HG03520 (cell line): ENCODE measurements at regions not wholly inside any gene's neighbourhood (a gene's known extent, or its start where the extent isn't known, plus 50 kb on each side); places are given as distances from the start of the nearest gene placed in this dataset.

Source experiments
- ATAC-seq: cut with Tn5 transposase; IDR thresholded peaks from one replicate; pipeline ENCODE4 v1.9.1; 2021; ENCODE audit warnings: mild to moderate bottlenecking, moderate library complexity; ENCODE audit not compliant: unreplicated experiment

DNA sequence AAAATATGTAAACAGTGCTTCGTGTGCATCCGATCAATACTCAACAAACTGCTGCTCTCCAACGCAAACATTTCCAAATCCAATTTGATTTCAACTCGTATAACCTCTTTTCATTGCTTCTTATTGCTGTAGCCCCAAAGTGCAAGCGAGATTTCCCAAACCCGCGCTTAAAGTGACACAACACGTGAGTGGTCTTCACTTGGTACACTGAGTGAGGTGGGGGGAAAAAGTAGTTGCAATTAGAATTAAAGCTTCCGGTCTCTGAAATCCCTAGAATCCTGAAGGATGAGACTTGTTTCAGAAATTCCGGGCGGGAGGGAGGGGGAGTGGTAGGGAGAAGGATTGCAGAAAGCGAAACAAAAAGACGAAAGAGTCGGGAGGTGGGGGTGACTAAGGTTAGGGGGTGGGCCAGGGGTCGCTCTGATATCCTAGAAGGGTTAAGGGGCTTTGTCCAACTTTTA lies 387.5 kb downstream of the BCAT1 start:
- ATAC-seq = no peak

DNA sequence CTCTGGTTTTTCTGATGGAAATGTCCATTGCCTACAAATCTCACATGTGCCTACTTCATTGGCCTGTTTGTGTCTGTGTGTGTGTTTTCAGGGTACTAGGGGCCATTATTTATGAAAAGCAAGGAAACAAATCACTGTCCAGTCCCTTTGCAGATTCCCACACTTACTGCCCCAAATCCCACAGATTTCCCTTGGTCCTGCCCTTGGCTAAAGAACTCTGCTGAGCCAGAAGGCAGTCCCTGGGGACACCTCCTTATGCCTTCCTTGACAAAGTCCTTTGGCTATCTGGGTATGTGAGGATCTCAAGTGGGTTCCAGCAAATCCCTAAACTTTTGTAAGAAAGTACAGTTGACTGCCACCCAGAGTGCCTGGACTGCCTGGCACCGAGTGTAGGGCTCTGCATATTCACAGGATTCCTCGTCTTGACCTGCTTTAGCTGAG lies 388.1 kb downstream of the BCAT1 start:
- ATAC-seq = no peak

DNA sequence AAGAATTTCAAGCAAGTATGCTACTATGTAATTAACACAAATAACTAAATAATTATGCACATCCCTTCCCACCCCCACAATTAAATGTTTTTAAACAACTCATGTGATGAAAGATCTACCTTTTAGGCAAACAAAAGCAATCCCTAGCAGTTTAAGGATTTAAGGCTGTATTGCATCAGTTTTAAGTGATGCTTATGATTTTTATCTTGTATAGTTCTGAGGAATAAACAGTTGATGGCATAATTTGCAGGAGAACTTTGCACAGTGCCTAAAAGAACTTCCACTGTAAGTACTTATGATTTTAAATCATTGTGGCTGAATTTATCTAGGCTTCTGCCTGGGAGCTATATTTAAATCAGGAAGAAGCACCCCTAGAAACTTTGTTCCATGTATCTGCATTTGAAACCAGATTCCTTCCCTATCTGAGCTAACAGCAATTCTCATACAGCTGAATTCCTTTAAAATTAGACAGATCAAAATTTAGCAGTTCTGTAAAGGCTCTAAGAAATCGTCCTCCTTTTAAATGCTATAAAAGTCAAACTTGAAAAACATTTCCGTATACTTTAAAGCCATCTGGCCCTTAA lies 388.6 kb downstream of the BCAT1 start:
- ATAC-seq = no peak

DNA sequence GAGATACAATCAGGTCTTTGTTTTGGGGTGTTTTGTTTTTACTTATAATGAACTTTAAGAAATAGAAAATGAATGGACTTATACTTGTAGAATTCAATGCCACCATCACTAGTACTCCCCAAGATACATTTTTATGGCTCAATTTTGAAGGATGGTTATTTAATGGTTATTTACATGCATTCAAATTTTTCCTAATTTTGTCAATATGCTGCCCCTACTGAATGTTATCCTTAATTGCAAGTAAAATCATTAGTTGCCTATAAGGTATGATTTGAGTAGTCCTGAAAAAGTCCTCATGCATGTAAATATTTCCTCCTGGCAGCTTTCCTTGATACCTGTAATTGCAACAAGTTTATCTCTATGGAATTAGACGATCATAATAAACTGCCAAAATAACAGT lies 391.2 kb downstream of the BCAT1 start:
- no peak for ATAC-seq

DNA sequence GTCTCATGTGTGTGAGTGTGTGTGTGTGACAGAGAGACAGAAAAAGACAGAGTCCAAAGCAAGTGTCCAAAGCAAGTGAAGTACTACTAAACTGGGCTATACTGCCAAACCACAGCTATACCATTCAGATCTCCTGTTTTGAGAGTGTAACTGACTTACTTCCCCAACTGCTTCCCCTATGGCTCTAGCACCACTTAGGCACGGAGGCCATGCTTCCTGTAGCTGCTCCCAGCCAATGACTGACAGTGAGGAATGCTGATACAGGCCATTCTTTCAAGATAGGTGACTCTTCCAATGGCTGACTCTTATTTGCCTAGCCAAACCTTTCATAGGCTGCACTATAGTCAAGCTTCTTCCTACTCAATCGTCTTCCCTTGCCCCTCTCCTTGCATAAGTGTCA lies 393.2 kb downstream of the BCAT1 start:
- no peak for ATAC-seq

DNA sequence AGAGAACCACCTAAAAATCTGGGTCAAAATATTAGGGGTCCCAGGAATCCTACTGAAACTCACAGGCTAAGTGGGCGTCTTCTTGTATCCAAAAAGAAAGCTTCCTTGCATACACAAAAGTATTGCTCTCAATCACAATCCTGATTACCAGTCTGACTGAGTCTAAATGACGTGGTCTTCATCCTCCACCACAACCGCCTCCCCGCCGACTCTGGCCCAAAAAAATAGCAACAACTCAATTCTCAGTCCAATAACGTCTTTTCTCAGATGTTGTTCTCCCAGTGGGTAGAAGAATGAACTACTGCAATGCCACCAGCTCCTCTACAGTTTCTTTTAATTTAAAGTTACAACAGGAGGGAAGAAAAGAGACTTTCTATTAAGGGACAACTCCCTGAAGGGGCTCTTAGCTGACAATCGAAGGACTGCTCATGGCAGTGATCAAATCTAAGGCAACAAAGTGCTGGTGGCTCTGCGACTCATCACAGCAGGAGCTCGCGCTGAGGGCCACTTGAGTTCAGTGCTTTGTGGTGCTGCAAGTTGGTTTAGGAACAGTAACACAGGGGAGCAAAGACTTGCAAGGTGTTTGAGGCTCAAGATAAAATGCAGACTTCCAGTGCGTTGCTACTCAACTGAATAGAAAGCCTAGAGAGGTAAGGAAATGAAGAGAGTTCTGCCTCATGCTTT lies 394.1 kb downstream of the BCAT1 start:
- ATAC-seq = no peak

DNA sequence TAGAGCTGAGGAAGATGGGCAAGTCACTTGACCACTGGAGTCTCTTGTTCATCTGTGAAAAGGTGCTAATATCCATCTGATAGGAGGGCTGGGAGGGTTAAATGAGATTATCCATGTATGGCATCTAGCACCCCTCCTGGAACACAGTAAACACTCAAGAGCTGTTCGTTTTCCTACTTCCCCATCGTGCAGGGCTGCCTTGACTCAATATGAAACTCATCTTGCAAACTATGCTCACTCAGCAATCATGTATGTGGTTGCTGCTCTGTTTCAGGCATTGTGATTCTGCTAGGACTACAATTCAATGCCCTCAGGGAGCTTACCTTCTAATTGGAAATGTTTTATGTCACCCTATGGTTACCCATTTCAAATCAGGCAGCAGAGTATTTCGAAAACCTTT lies 395.6 kb downstream of the BCAT1 start:
- ATAC-seq = no peak

DNA sequence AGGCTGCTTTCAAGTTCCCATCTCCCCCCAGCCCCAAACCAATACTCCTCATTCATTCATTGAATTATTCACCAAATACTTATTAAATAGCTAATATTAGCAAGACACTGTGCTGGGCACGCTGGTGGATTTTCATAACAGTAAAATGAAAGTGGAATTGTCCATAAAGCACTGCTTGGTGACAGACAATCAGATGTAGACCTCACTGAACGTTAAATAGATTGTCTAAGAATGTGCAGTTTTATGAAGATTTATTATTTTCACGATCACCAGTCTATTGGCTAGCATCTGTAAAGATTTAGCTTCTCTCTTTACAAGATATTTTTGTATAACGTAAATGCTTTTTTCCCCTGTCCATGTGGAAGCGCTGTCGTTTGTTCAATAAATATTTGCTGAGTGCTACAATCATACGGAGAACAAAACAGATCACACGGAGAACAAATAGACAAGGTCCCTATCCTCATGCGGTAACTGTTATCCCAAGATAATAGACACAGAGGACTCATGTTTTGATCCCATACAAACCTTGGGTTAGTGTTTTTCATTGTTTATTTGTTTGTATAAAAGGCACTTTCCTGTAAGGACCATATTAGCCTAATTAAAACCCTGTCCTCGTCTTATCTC lies 397.6 kb downstream of the BCAT1 start:
- no peak for ATAC-seq

DNA sequence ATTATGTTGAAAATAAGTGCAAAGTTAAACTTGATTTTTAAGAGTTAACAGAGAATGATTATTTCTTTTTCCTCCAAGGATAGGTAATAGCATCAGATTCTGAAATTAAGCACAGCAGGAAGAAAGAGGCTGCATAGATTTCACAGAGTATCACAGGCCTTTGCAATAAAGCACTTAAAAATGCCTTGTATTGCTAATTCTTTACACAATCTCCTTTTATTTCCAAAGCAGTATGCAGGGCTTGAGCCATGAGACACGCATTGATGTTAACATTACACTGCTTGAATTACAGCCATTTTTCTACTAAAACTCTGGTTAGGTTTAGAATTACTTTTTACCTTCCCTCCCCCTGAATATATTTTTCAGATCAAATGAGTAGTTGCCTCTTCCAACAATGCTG lies 398.3 kb downstream of the BCAT1 start:
- ATAC-seq = no peak

DNA sequence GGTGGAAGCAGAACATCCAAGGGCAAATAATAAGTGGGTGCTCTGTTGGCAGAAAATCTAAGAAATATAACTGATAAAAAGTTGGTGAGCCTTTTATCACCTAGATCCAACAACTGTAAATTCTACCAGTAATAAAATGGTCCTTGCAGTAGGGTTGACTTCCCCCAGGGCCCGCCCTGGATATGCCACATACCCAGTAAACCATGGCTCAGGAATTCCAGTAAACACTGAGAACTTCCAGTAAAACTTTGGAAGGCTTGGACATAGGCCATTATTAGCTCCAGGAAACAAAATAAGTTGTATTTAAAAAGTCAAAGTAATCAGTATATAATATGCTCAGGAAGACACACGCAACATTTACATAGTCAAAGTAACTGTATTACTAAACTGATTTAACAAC lies 402.2 kb downstream of the BCAT1 start:
- no peak for ATAC-seq

DNA sequence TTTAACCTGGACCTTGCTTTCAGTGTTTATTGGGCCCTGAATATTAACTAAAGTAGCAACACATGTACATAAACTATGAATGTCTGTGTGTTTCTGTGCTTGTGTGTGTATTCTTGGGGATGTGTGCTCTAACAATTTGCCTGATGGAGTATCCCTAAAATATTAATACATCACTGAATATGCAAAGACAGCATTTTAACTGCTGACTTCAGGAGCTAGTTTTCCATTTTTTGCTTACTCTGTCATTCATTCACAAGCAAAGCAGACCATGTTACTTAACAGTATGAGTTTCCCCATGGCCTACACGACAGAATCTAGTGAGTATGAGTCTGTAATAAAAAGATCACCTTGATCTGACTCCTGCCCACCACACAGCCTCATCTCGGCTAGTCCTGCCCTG lies 402.8 kb downstream of the BCAT1 start:
- no peak for ATAC-seq

DNA sequence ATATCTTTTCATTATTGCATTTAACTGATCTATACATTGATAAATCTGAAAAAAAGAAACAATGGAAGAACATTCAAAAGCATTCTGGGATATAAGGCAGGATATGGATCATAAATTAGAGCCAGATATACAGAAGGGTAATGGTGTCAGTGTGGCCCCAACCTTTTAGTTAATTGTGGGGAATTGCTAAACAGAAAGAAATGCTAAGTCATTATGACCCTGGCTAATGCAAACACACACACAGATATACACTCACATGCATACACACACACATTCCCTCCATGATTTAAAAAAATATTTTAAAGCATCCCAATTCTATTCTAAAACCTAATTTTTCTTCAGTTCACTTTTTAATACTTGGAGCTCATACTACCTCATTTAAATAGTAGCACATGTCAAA lies 404.5 kb downstream of the BCAT1 start:
- ATAC-seq = no peak

DNA sequence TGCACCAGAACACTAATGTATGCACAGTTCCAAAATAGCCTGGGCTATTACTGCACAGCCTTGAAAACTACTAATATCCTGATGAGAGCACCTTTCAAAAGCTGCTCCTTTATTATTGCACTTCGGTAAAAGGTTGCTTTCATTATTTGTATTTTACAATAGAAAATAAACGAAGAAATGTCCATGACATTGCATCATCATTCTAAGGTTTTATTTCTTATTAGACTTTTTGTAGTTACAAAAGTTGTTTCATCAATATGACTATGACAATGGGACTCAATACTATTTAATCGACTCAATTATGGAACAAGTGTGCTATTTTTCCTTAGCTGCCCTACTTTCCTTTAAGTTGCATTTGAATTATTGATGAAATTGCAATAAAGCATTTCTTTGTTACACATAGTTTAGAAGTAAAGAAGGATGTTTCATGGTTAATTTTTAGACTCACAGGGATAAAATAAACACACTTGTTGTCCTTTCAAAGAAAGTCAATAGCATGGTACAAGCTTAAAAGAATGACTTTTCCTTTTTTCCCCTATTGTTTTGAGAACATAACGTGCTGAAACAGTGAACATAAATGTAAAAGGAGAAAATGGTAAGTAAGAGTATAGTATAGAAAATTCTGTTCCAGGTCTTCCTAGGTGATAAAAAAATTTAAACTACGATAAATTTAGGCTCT lies 407.6 kb downstream of the BCAT1 start:
- ATAC-seq = no peak

DNA sequence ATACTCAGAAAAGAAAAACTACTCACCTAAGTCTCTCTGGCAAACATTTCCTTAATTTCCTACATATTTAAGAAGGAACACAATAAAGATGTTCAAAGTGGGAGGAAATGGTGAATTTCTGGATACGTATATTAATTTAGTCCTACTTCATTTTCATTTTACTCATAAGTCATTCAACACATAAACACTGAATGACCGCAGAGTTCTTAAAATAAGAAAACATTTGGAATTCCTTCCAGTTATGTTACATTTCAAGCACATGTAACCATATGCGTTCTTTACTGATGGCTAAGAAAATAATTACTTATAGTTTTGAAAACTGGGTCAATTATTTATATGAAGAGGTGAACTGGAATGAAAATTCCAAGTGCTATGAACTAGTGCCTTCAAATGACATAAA lies 409.3 kb downstream of the BCAT1 start:
- ATAC-seq = no peak

DNA sequence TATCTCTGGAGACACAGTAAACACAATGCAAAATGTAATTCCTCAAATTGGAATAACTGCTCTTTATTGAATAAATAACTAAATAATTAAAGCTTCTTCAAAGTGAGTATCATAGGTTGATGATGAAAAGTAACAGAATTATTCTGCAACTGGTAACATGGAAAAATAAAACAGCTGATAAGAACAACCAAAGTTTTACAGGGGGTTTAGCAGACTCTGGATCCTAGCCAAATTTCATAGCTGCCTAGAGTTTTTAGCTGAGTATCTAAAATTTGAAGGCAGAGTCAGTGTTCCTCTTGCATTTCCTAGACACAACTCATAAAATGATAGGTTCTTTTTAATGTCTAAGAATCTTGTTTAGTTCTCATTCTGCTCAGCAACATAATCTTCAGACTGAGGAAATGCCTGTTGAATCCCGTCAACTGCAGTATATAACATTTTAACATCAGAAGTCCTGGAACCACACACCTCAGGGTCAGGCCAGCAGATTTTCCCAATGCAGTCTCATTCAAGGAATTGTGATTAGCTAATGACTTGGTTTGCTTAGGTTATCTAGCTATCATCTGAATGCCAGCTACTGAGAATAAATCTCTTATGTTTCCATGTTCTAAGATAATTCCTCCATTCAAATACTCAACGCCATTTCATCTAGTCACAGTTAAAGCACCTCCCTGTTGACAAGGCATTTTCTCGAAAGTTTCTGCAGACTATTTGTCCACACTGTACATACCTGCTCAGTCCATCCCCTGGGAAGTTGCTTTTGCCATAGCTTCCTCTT lies 411.6 kb downstream of the BCAT1 start:
- ATAC-seq = no peak

DNA sequence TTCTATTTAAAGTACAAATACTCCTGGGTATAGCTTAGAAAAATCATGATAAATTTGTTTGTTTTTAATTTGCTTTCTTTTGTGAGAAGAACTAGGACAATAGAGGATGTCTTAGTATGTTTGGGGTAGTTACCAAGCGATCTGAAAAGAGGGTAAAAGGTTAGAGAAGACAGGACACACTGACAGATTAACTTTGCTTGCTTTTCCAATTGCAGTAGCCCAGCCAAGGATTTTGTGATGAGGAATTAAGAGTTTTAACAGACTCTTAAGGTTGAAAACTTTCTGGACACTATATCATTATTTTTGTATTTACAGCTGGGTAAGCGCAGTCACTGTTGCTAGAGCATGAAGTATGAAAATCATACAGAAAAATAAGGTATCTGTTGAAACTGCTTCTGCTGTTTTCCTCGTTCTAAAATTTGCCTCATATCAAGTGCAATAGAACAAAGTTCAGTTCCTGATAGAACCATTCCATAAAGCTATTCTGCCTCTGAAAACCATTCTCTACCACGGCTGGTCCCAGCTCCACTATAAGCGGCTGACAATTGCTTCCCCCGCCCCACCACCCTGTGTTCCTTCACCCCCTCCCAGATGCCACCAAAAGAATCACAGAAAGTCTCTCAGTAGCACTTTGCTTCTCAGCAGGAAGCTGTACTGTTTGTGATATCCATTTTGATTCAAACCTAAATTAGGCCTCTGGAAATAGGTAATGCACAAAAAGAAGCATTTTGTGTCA lies 413.4 kb downstream of the BCAT1 start:
- ATAC-seq = no peak

DNA sequence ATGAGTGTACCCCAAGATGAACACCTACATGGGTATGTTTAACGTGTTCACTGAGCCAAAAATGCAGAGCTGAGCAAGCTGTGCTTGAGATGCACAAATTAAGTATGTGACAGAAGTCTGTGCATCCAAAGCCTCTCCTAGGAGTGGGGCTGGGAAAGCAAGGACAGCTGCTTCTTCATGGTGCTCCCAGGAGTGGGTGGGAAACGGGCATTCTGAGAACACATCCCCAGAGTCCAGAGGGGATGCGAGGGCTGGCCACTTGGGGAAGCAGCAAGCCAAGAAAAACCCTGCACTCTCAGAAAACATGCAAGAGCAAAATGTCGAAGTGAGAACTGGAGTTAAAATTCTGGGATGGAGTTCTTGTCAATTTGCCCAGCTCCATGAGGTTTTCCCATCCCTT lies 414.3 kb downstream of the BCAT1 start:
- no peak for ATAC-seq

DNA sequence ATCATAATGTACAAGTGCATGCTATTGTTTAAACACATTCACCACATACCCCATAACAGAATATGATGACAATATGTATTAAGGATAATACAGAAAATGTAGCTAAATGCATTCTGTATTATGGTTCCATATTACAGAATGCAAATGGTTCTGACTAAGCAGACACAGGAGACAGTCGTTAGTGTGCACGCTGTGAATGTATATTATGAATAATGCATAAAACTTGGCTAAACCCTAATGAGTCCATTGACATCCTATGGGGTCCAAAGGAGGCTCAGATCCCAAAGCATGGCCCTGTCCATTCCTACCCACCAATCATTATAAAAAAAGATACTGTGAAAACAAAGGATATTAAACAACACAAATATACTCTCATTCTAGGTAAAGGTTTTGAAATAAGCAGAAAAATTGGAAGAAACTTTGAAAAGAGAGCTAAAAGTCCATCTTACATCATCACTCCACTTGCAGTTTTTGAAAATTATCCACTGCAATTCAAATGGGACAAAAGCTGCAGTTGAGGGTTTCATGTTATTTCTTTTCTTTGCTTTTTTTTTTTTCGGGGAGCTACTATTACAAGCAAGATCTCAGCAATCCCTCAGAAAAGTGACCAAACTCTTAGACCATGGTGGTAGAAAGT lies 415.1 kb downstream of the BCAT1 start:
- ATAC-seq = no peak

DNA sequence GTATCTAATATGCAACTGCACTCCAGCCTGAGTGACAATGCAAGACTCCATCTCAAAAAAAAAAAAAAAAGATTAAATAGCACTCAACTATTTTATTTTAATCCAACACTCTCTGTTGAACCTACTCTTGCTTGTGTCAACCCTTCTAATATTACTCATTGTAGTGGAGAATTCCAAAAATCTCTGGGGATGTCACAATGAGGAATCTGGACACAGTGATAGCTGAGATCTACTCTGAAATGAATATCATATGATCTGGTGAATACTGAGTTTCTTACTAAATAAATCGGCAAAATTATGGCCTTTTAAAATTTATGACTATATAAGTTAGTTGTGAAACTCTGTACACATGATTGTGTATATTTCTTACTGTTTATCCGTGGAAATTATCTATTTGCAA lies 418.2 kb downstream of the BCAT1 start:
- no peak for ATAC-seq

DNA sequence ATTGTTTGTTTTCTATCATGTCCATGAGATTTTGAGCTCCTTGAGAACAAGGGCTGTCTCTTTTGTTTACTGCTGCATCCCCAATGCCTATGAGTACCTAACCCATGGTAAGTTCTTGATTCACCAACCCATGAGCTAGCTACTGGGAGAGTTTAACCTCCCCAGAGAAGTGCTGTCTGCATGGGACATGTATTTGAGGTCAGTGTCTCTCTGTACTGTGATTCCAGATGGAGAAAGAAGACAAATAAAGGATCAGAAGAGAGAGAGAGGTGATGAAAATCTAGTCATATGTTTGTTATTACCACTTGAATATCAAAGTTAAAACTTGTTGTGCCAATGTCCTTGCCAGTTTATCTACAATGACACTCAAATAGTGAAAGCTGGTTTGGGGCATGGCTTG lies 421.8 kb downstream of the BCAT1 start:
- no peak for ATAC-seq
